Thoracic aorta (tissue), 2 donors: ENCODE measurements at regions not wholly inside any gene's neighbourhood (a gene's known extent, or its start where the extent isn't known, plus 50 kb on each side); places are given as distances from the start of the nearest gene placed in this dataset.

ENCODE experiments used
- ATAC-seq: fragments of 150-250 bp; one replicate; pipeline ENCODE4 v1.8.0; 2017; ENCODE audit warnings: low read depth; ENCODE audit not compliant: insufficient number of reproducible peaks, low FRiP score
- DNase-seq: peaks from one replicate; pipeline ENCODE4 v3.0.0-alpha.2; 2020; ENCODE audit warnings: low spot score
- H3K27ac ChIP-seq, 2 donors: fragments of 200-600 bp; sonication (generic); 1 replicate in 1 of 2; 2 replicates in 1 of 2; pipeline ENCODE4 v1.5.1; 2016; ENCODE audit warnings: mild to moderate bottlenecking in 2 of 2, moderate library complexity in 2 of 2
- H3K27me3 ChIP-seq: fragments of 200-600 bp; sonication (generic); replicated peaks from 2 replicates; pipeline ENCODE4 v1.6.0; 2016; ENCODE audit warnings: mild to moderate bottlenecking; ENCODE audit not compliant: insufficient read depth
- H3K36me3 ChIP-seq: fragments of 200-600 bp; sonication (generic); one replicate; pipeline ENCODE4 v1.5.1; 2016
- H3K4me1 ChIP-seq, 2 donors: fragments of 200-600 bp; sonication (generic); 1 replicate in 1 of 2; 2 replicates in 1 of 2; pipeline versions ENCODE4 v1.5.1 to v1.6.0; 2016; ENCODE audit warnings: low read depth in 2 of 2, mild to moderate bottlenecking in 1 of 2; ENCODE audit not compliant: control insufficient read depth in 1 of 2
- H3K4me3 ChIP-seq: fragments of 200-600 bp; sonication (generic); 2 replicates; pipeline ENCODE4 v1.5.1; 2016; ENCODE audit warnings: mild to moderate bottlenecking
- H3K9me3 ChIP-seq: fragments of 200-600 bp; sonication (generic); 2 replicates; pipeline ENCODE4 v1.5.1; 2016
- TF ChIP-seq, protein P1 (sequence below): fragments of 200-600 bp; sonication (generic); IDR thresholded peaks from one replicate; pipeline ENCODE4 v1.5.1; 2019; ENCODE audit warnings: antibody characterized with exemption

- H3K36me3 ChIP-seq = no peaks in the 10 kb centered on the region
- no peak overlapping the region for H3K4me3 ChIP-seq
- TF ChIP-seq, protein P1, sequence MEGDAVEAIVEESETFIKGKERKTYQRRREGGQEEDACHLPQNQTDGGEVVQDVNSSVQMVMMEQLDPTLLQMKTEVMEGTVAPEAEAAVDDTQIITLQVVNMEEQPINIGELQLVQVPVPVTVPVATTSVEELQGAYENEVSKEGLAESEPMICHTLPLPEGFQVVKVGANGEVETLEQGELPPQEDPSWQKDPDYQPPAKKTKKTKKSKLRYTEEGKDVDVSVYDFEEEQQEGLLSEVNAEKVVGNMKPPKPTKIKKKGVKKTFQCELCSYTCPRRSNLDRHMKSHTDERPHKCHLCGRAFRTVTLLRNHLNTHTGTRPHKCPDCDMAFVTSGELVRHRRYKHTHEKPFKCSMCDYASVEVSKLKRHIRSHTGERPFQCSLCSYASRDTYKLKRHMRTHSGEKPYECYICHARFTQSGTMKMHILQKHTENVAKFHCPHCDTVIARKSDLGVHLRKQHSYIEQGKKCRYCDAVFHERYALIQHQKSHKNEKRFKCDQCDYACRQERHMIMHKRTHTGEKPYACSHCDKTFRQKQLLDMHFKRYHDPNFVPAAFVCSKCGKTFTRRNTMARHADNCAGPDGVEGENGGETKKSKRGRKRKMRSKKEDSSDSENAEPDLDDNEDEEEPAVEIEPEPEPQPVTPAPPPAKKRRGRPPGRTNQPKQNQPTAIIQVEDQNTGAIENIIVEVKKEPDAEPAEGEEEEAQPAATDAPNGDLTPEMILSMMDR = no peak
- H3K9me3 ChIP-seq = no peaks in the 10 kb centered on the region
- no peaks in the 10 kb centered on the region for H3K27me3 ChIP-seq
- ATAC-seq = no peak
- H3K27ac ChIP-seq = no peak overlapping the region
- H3K4me1 ChIP-seq = no peaks in the 10 kb centered on the region
- no peak for DNase-seq
These were observed 881.7 kb downstream of the MCTP2 start for GRCh38 chr15:95113041-95113440.

- no peak for DNase-seq
- H3K9me3 ChIP-seq = no peaks in the 10 kb centered on the region
- H3K27ac ChIP-seq = no peak overlapping the region
- ATAC-seq = no peak
- H3K4me1 ChIP-seq = no peaks in the 10 kb centered on the region
- no peak overlapping the region for H3K4me3 ChIP-seq
- no peaks in the 10 kb centered on the region for H3K27me3 ChIP-seq
- no peaks in the 10 kb centered on the region for H3K36me3 ChIP-seq
- TF ChIP-seq, protein P1 = no peak
These were observed 887.8 kb downstream of the MCTP2 start for GRCh38 chr15:95119041-95119610.

- Histone ChIP-seq H3K4me1 (no peaks in the 10 kb centered on the region), H3K27me3 (no peaks in the 10 kb centered on the region), H3K9me3 (no peaks in the 10 kb centered on the region), H3K27ac (no peak overlapping the region), H3K4me3 (no peak overlapping the region), H3K36me3 (no peaks in the 10 kb centered on the region)
- DNase-seq (no peak), ATAC-seq (no peak)
- TF ChIP-seq, protein P1 = no peak
These were observed 889.2 kb downstream of the MCTP2 start for GRCh38 chr15:95120595-95120994.

DNA sequence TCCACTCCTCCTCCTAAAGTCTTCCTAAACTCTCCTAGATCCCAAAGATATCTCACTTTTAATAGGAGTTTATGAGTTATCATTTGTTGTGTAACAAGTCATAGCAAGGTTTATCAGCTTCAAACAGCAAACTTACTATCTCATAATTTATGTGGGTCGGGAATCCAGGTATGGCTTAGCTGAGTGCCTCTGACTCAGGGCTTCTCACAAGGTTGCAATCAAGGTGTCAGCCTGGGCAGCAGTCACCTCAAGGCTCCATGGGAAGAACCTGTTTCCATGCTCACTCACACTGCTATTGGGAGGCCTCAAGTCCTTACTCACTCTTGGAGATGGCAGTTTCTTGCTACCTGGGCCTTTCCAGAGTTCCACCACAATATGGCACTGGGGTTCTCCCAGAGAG, 889.8 kb downstream of the MCTP2 start:
- no peaks in the 10 kb centered on the region for H3K4me1 ChIP-seq
- TF ChIP-seq, protein P1 = no peak
- no peak overlapping the region for H3K4me3 ChIP-seq
- no peaks in the 10 kb centered on the region for H3K27me3 ChIP-seq
- DNase-seq (no peak), ATAC-seq (no peak)
- no peak overlapping the region for H3K27ac ChIP-seq
- H3K9me3 ChIP-seq = no peaks in the 10 kb centered on the region
- H3K36me3 ChIP-seq = no peaks in the 10 kb centered on the region

DNA sequence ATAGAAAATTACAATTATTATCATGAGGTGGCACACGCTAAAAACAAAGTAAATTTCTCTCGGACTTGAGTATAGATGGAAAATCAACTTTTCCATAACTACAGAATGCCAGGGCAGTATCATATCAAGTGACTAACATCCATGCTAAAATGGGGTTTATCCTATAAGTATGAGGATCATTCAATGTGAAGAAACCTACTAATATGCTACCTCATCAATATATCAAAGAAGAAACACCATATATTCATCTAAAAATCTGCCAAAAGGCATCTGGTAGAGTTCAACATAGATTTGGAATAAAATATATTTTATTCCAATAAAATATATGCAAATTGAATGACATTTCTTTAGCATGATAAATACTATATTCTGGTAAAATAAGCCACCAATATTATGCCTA, 894.4 kb downstream of the MCTP2 start:
- H3K4me3 ChIP-seq = no peak overlapping the region
- H3K4me1 ChIP-seq = peaks cover 9 to 17% of the 10 kb centered on the region in 2 donors
- no peak overlapping the region for H3K27ac ChIP-seq
- H3K36me3 ChIP-seq = no peaks in the 10 kb centered on the region
- DNase-seq (no peak), ATAC-seq (no peak)
- H3K27me3 ChIP-seq = no peaks in the 10 kb centered on the region
- TF ChIP-seq, protein P1 = no peak
- H3K9me3 ChIP-seq = no peaks in the 10 kb centered on the region
